Mesendoderm (in vitro differentiated cells): ENCODE measurements at regions not wholly inside any gene's neighbourhood (a gene's known extent, or its start where the extent isn't known, plus 50 kb on each side); places are given as distances from the start of the nearest gene placed in this dataset.

Source experiments
- DNase-seq: peaks from one replicate; pipeline ENCODE4 v3.0.0; 2013
- H2AK5ac ChIP-seq: 2 replicates; pipeline ENCODE4 v1.6.1; 2013; ENCODE audit warnings: low read length, inconsistent platforms
- H2BK120ac ChIP-seq: 2 replicates; pipeline ENCODE4 v1.6.1; 2013; ENCODE audit warnings: low read depth, mild to moderate bottlenecking, low read length, moderate library complexity, mixed read lengths
- H2BK15ac ChIP-seq: replicated peaks from 2 replicates; pipeline ENCODE4 v1.6.1; 2013; ENCODE audit warnings: low read depth, mild to moderate bottlenecking, moderate library complexity
- H2BK5ac ChIP-seq: 2 replicates; pipeline ENCODE4 v1.6.1; 2013; ENCODE audit warnings: low read length, inconsistent platforms
- H3K18ac ChIP-seq: 2 replicates; pipeline ENCODE4 v1.6.1; 2013; ENCODE audit warnings: mild to moderate bottlenecking, low read length, mixed read lengths
- H3K23ac ChIP-seq: one replicate; pipeline ENCODE4 v1.6.1; 2013; ENCODE audit warnings: low read length
- H3K27ac ChIP-seq: 2 replicates; pipeline ENCODE4 v1.5.1; 2013; ENCODE audit warnings: low read depth, mild to moderate bottlenecking, inconsistent platforms, low read length, moderate library complexity
- H3K27me3 ChIP-seq: 2 replicates; pipeline ENCODE4 v1.6.1; 2013; ENCODE audit warnings: low read length, control low read depth, mild to moderate bottlenecking, inconsistent platforms; ENCODE audit not compliant: insufficient read depth, poor library complexity
- H3K36me3 ChIP-seq: 2 replicates; pipeline ENCODE4 v1.6.1; 2013; ENCODE audit warnings: low read length, inconsistent platforms; ENCODE audit not compliant: control insufficient read depth, insufficient read depth
- H3K4ac ChIP-seq: one replicate; pipeline ENCODE4 v1.6.1; 2013; ENCODE audit warnings: low read depth, mild to moderate bottlenecking, low read length, moderate library complexity
- H3K4me1 ChIP-seq: 2 replicates; pipeline ENCODE4 v1.6.1; 2013; ENCODE audit warnings: low read depth, low read length, inconsistent platforms; ENCODE audit not compliant: control insufficient read depth
- H3K4me2 ChIP-seq: 2 replicates; pipeline ENCODE4 v1.6.1; 2013; ENCODE audit warnings: low read length
- H3K4me3 ChIP-seq: 2 replicates; pipeline ENCODE4 v1.5.1; 2013; ENCODE audit warnings: mild to moderate bottlenecking, low read length
- H3K56ac ChIP-seq: one replicate; pipeline ENCODE4 v1.6.1; 2013; ENCODE audit warnings: low read length
- H3K79me1 ChIP-seq: 2 replicates; pipeline ENCODE4 v1.6.1; 2013; ENCODE audit warnings: low read length, inconsistent platforms
- H3K79me2 ChIP-seq: 2 replicates; pipeline ENCODE4 v1.6.1; 2013; ENCODE audit warnings: mild to moderate bottlenecking, low read length; ENCODE audit not compliant: control insufficient read depth, insufficient read depth
- H3K9ac ChIP-seq: 2 replicates; pipeline ENCODE4 v1.6.1; 2013; ENCODE audit warnings: low read length, inconsistent platforms
- H4K5ac ChIP-seq: one replicate; pipeline ENCODE4 v1.6.1; 2013; ENCODE audit warnings: low read length
- H4K8ac ChIP-seq: one replicate; pipeline ENCODE4 v1.6.1; 2013; ENCODE audit warnings: low read depth, mild to moderate bottlenecking, control low read depth, low read length, moderate library complexity
- WGBS: extraction: QIAGEN DNeasy Blood & Tissue Kit; methylation state at CpG from one replicate; pipeline ENCODE4 v1.1.7; 2013; ENCODE audit warnings: low lambda C conversion rate, missing lambda C conversion rate; ENCODE audit not compliant: insufficient coverage; ENCODE audit errors: extremely low coverage; 5-methylcytosine and 5-hydroxymethylcytosine counted together

GRCh38 chr3:194931347-194931746 is 245.7 kb downstream of the FAM43A start:
- no peak for DNase-seq
- Histone ChIP-seq H3K36me3 (no peaks in the 10 kb centered on the region), H3K27me3 (no peaks in the 10 kb centered on the region), H2BK15ac (no peak overlapping the region), H4K8ac (no peak overlapping the region), H3K9ac (no peak overlapping the region), H3K4ac (no peak overlapping the region), H3K4me1 (no peaks in the 10 kb centered on the region), H3K79me1 (no peaks in the 10 kb centered on the region), H3K23ac (no peak overlapping the region), H2AK5ac (no peak overlapping the region), H3K79me2 (no peaks in the 10 kb centered on the region), H2BK5ac (no peak overlapping the region), H3K4me3 (no peak overlapping the region), H2BK120ac (no peak overlapping the region), H4K5ac (no peak overlapping the region), H3K4me2 (no peak overlapping the region), H3K18ac (no peak overlapping the region), H3K56ac (no peak overlapping the region), H3K27ac (no peak overlapping the region)
- no CpG with 5 or more reads among the region's 4 CpGs for WGBS

GRCh38 chr3:194931865-194932264 is 246.2 kb downstream of the FAM43A start:
- H4K5ac ChIP-seq: no peak overlapping the region
- WGBS: no CpG with 5 or more reads among the region's 2 CpGs
- H2BK5ac ChIP-seq: no peak overlapping the region
- H3K56ac ChIP-seq: no peak overlapping the region
- H3K4me1 ChIP-seq: no peaks in the 10 kb centered on the region
- no peaks in the 10 kb centered on the region for H3K36me3 ChIP-seq
- no peaks in the 10 kb centered on the region for H3K79me2 ChIP-seq
- no peaks in the 10 kb centered on the region for H3K79me1 ChIP-seq
- no peak overlapping the region for H2BK120ac ChIP-seq
- H3K18ac ChIP-seq: no peak overlapping the region
- no peak overlapping the region for H2AK5ac ChIP-seq
- H3K4ac ChIP-seq: no peak overlapping the region
- no peak overlapping the region for H3K9ac ChIP-seq
- no peak for DNase-seq
- H3K27ac ChIP-seq: no peak overlapping the region
- no peak overlapping the region for H3K4me2 ChIP-seq
- no peaks in the 10 kb centered on the region for H3K27me3 ChIP-seq
- H2BK15ac ChIP-seq: no peak overlapping the region
- no peak overlapping the region for H4K8ac ChIP-seq
- no peak overlapping the region for H3K4me3 ChIP-seq
- H3K23ac ChIP-seq: no peak overlapping the region

GRCh38 chr3:194933465-194933864 is 247.8 kb downstream of the FAM43A start:
- H2BK120ac ChIP-seq: no peak overlapping the region
- H3K9ac ChIP-seq: no peak overlapping the region
- H3K4me2 ChIP-seq: no peak overlapping the region
- H3K79me1 ChIP-seq: no peaks in the 10 kb centered on the region
- no peaks in the 10 kb centered on the region for H3K27me3 ChIP-seq
- H3K79me2 ChIP-seq: no peaks in the 10 kb centered on the region
- H3K27ac ChIP-seq: no peak overlapping the region
- H4K8ac ChIP-seq: no peak overlapping the region
- no peaks in the 10 kb centered on the region for H3K36me3 ChIP-seq
- no peak overlapping the region for H3K4ac ChIP-seq
- no peak overlapping the region for H3K4me3 ChIP-seq
- no peak overlapping the region for H3K18ac ChIP-seq
- no peak overlapping the region for H2BK5ac ChIP-seq
- no peaks in the 10 kb centered on the region for H3K4me1 ChIP-seq
- H2BK15ac ChIP-seq: no peak overlapping the region
- no peak overlapping the region for H3K23ac ChIP-seq
- no peak overlapping the region for H3K56ac ChIP-seq
- H2AK5ac ChIP-seq: no peak overlapping the region
- no CpG with 5 or more reads among the region's 5 CpGs for WGBS
- DNase-seq: no peak
- H4K5ac ChIP-seq: no peak overlapping the region

GRCh38 chr3:194935061-194935460 is 249.4 kb downstream of the FAM43A start:
- no peak overlapping the region for H3K27ac ChIP-seq
- no CpG with 5 or more reads among the region's 4 CpGs for WGBS
- no peak overlapping the region for H2BK5ac ChIP-seq
- H3K18ac ChIP-seq: no peak overlapping the region
- no peaks in the 10 kb centered on the region for H3K79me1 ChIP-seq
- no peak overlapping the region for H3K23ac ChIP-seq
- H3K4me1 ChIP-seq: no peaks in the 10 kb centered on the region
- no peak overlapping the region for H3K4ac ChIP-seq
- no peak overlapping the region for H3K9ac ChIP-seq
- no peak overlapping the region for H3K4me2 ChIP-seq
- no peak overlapping the region for H2AK5ac ChIP-seq
- H3K4me3 ChIP-seq: no peak overlapping the region
- H3K27me3 ChIP-seq: no peaks in the 10 kb centered on the region
- no peak overlapping the region for H4K8ac ChIP-seq
- DNase-seq: no peak
- H4K5ac ChIP-seq: no peak overlapping the region
- H3K79me2 ChIP-seq: no peaks in the 10 kb centered on the region
- no peak overlapping the region for H3K56ac ChIP-seq
- H2BK120ac ChIP-seq: no peak overlapping the region
- no peak overlapping the region for H2BK15ac ChIP-seq
- no peaks in the 10 kb centered on the region for H3K36me3 ChIP-seq

GRCh38 chr3:194935632-194936470 is 250.2 kb downstream of the FAM43A start:
- Histone ChIP-seq H3K4me2 (no peak overlapping the region), H3K56ac (no peak overlapping the region), H3K27me3 (no peaks in the 10 kb centered on the region), H3K4me1 (no peaks in the 10 kb centered on the region), H3K27ac (no peak overlapping the region), H4K8ac (no peak overlapping the region), H4K5ac (no peak overlapping the region), H3K4me3 (no peak overlapping the region), H3K36me3 (no peaks in the 10 kb centered on the region), H3K79me2 (no peaks in the 10 kb centered on the region), H2BK15ac (no peak overlapping the region), H3K23ac (no peak overlapping the region), H3K4ac (no peak overlapping the region), H3K79me1 (no peaks in the 10 kb centered on the region), H2AK5ac (no peak overlapping the region), H2BK120ac (no peak overlapping the region), H3K9ac (no peak overlapping the region), H3K18ac (no peak overlapping the region), H2BK5ac (no peak overlapping the region)
- no CpG with 5 or more reads among the region's 10 CpGs for WGBS
- DNase-seq: no peak

GRCh38 chr3:194936659-194937058 is 251.0 kb downstream of the FAM43A start:
- Histone ChIP-seq H3K18ac (no peak overlapping the region), H3K4me1 (no peaks in the 10 kb centered on the region), H2BK120ac (no peak overlapping the region), H3K23ac (no peak overlapping the region), H3K9ac (no peak overlapping the region), H3K27ac (no peak overlapping the region), H3K36me3 (no peaks in the 10 kb centered on the region), H3K4me3 (no peak overlapping the region), H3K79me2 (no peaks in the 10 kb centered on the region), H3K4me2 (no peak overlapping the region), H3K56ac (no peak overlapping the region), H3K4ac (no peak overlapping the region), H4K5ac (no peak overlapping the region), H2BK5ac (no peak overlapping the region), H3K27me3 (no peaks in the 10 kb centered on the region), H4K8ac (no peak overlapping the region), H2AK5ac (no peak overlapping the region), H2BK15ac (no peak overlapping the region), H3K79me1 (no peaks in the 10 kb centered on the region)
- WGBS: no CpG with 5 or more reads among the region's 4 CpGs
- DNase-seq: no peak
